GM03348 (cell line): ENCODE measurements at regions not wholly inside any gene's neighbourhood (a gene's known extent, or its start where the extent isn't known, plus 50 kb on each side); places are given as distances from the start of the nearest gene placed in this dataset.
"Not testable (repeated sequence)": the region's sequence is repeated elsewhere in the genome, so short reads cannot be mapped to it uniquely, and the experiment has no call there.

Source experiments
- DNase-seq: peaks from one replicate; pipeline ENCODE4 v3.0.0; 2012; ENCODE audit warnings: low spot score

DNA sequence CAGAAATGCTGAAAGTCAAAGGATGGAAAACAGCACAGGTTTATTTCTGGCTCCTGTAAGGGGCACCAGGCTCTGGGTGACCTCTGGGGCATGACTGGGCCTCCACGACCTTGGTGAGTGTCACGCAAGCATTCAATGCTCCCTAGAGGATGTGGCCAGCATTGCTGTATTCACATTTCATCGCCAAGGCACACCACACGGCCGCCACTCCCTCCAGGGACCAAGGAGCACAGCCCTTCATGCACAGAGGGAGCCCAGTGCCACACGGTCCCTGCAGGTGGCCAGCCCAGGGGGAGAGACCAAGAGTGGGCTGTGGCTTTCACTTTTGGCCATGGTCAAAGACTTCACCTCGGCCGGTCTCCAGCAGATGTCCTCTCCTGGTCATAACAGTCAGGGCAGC is 137.4 kb upstream of the TNRC6C start:
- no peak for DNase-seq

DNA sequence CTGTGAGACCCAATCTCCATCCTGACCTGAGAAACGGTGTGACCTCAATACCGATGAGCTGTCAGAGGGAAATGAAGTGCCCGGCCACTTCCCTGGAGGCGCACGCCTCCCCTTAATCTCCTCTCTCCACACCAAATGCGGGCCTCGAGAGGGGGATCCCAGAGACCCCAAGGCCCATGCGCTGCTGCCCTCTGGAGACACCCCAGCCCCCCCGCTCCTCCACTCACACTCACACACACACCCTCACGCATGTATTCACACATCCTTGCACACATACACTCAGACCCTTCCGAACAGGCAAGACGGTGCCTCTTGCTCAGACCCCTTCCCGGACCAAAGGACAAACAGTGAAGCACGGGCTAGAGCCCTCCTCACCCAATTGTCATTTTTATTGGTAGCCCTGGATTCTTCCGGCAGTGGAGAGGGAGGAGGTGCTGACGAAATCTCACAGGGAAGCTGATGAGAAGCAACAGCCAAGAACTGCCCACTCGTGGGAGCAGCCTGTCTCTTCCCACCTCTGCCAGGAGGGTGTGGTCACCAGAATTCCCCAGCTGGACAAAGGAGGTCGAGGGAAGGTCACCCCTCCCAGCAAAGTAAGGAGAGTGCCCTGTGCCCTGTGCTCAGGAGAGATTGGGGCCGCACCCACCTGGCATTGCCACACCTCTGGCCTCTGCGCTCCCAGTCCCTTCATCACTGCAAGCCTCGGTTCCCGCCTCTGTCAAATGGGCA is 136.0 kb upstream of the TNRC6C start:
- peak; percentile 80 for DNase-seq

DNA sequence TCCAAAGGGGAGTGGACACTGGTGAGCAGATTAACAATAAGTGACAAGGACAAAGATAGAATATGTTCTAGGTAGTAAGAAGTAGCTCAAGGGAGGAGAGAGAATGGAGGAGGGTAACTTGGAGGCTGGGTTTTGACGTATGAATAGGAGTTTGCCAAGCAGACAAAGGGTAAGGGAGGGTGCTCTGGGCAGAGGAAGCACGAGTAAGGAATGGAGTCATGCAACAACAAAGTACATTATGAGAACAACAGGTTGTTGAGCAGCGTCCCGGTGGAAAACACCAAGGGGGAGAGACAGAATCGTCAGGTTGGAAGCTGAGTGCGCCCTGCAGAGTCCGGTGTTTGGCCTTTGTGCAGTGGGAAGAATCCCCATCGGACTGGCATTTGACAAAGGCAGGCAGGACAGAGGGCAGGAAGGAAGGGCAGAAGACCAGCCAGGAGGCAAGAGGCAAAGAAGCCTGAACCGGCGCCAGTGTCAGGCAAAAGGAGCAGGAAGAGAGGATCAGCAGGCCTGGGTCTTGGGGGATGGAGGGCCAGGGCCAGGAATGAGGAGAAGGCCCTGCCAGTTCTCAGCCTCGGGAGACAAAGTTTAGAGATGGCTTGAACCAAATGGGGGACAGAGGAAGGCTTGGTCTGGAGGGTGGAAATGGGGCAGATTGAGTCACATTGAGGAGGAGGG is 134.3 kb upstream of the TNRC6C start:
- no peak for DNase-seq

DNA sequence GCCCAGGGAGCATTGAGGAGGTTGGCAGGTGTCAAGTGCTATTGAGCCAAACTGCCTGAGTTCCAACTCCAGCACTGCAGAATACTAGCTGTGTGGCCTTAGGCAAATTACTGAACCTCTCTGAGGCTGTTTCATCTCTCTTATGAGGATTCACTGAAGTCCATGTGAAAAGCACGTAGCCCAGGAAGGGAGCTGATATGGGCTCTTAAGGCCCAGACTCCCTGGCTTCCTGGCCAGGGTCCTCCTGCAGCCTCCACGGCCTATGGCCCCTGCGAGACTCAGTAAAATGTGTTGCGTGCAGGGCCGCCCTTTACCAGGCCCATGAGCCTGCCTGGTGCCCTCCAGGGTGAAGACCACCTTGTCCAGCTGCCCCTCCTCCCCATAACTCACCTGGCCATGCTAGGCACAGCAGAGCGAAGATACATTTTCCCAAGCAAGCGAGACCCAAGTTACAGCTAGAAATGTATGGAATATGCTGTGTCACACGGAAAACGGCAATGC is 133.7 kb upstream of the TNRC6C start:
- DNase-seq = no peak

DNA sequence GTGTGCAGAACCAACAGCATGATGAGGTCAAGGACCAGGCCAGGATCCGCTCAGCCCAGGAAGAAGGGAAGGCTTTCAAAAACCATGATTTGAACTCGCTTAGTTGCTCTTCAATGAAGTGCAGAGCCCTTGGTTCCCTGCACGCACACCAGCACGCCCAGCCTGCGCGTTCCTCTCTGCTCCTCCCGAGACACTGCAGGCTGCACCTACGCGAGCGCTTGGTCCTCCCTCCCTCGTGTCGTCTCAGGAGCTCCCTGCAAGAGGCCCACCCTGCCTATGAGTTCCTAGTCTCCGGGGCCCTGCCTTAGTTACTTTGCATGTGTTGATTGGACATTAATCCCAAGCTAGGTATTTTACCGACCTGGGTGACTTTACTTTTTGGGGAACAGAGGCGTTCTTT is 132.9 kb upstream of the TNRC6C start:
- DNase-seq = no peak

DNA sequence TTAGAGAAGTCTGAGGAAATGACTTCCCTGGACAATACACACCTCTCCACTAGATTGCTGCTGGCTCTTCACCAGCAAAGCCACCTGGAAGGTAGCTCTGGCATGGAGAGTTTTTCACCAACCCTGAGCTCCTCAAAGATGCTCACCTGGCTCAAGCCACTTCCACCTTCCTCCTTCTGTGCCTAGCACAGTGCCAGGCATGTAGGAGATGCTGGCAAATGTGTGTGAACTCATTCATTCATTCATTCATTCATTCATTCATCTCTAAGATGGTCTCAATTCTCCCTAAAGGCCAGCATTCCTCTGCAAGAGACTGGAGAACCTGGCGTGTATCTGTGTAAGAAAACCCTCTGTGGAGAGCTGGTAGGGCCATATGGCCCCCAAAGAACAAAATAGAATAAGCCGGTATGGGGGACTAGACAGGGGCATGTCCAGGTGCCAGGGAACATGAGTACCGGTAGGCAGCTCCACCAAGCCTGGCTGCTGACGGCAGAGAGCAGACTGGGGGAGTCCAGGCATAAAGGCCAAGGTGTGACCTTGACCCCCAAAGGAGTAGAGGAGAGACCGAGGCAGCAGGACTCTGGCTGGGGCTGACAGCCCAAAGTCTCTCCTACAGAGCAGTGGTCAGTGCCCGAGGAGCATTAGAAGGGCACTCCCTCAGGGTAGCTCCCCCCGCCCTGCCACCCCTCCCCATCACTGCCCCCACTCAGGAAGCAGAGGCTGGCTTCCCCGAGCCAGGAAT is 132.2 kb upstream of the TNRC6C start:
- no peak for DNase-seq

DNA sequence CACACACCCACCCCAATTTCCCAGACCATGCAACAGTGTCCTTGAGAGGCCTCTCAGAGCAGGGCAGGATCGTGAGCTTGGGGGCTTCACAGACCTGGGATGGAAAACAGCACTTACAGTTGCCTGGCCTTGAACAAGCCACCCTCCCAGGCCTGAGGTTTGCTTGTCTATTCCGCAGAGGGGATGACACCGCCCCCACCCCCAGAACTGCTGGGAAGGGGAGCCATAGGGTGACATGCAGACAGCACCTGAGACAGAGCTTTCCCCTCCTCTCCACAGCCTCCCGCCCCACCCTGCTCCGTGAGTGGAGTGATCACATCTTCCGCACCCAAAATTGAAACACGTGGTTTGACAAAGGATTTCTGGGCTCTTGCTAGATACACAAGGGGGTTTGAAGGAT is 131.5 kb upstream of the TNRC6C start:
- DNase-seq = no peak

DNA sequence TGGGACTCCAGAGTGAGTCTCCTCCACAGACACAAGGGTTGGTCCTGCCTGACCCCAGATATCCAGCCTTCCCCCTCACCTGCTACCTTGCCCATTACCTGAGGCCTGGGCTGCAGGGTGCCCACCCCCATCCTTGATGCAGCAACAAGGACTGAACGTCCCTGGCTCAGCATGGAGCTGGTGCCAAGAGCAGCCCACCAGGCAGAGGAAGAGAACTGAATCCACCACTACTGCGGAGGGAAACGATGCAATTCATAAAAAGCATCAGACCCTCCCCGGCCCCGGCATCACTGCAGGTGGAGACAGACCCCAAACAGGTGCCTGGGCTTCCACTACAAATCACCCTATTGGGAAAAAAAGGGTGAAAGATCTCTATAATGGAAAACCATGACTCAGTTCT is 131.0 kb upstream of the TNRC6C start:
- DNase-seq = no peak

DNA sequence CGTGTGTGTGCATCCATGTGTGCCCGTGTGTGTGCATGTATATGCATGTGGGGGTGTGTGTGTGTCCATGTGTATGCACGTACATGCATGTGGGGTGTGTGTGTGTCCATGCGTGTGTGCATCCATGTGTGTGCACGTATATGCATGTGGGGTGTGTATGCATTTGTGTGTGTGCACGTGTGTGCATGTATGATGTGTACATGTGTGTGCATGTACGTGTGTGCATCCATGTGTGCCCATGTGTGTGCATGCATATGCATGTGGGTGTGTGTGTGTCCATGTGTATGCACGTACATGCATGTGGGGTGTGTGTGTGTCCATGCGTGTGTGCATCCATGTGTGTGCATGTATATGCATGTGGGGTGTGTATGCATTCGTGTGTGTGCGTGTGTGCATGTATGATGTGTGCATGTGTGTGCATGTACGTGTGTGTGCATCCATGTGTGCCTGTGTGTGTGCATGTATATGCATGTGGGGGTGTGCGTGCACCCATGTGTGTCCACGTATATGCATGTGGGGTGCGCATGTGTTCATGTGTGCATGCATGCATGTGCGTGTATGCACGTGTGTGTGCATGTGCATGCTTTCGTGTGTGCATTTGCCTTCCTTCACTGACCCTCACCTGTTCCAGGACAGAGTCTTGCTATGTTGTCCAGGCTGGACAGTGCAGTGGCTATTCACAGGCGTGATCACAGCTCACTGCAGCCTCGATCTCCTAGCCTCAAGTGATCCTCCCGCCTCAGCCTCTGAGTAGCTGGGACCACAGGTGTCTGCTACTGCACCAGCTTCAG is 129.6 kb upstream of the TNRC6C start:
- no peak for DNase-seq

DNA sequence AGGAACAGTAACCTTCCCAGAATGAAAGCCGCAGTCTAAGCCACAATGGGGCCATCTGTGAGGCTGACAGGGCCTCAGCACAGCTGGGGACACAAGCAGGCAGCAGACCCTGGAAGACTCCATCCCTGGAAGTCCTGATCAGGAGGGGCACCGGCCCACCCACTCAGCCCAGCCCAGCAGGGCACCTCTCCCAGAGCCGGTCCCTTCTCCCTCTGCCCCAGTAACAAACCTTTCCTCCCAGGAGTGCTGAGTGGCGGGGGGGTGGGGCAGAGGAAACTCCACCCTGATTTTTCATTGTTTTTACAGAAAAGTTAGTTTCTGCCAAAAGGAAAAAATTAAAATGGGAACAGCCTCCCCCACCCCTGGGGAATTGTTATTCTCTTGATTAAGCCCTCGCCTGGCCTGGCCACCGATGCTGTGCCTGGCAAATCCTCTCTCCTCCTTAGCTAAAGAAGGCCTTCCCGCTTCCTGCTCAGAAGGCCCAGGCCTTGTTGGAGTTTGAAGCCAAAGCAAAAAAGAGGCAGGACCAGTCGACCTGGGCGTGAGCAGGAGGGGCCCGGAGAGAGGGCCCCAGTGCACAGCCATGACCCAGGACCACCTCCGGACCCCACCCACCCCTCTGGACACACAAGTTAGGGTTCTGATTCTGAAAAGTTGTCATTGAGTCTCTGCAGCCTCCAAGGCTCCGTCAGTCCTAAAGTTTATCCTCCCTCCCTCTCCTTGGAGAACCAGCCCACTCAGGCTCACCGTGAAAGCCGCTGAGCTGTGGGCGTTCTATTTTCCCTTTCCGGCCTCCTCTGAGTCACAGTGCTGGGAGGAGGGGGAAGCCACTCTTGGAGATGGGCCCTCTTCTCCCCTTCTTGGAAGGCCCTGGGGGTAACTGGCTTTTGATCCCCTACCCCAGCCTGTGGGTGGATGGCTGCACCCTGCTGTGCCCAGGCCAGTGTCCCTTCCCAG is 128.4 kb upstream of the TNRC6C start:
- DNase-seq = peak; percentile 90

DNA sequence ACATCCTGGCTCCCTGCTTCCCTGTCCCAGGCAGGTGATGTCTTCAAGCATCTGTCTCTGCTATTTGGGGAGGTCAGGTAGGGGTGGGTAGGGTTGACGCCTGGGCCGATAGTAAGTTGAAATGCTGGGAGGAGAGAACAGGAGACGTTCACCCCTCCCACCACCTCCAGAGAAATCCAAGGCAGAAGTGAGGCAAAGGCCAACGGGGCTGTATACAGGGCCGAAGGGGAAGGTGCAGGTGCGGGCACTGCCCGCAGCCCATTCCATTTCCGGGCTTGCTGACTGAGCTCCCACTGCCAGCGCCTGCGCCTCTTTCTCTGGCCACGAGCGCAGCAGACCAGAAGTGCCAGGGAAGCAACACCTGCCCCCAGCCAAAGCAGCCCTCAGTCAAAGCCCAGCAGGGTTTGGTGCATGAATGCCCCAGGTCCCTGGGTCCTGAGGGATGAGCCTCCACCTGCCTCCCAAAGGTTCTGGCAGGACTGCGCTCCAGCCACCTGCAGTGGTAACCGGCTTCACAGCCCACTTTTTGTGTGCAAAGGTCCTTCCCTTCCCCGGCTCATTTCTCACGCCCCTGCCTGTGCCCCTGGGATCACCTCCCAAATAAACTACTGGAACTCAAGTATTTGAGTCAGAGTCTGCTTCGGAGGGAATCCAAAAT is 127.6 kb upstream of the TNRC6C start:
- DNase-seq = no peak

DNA sequence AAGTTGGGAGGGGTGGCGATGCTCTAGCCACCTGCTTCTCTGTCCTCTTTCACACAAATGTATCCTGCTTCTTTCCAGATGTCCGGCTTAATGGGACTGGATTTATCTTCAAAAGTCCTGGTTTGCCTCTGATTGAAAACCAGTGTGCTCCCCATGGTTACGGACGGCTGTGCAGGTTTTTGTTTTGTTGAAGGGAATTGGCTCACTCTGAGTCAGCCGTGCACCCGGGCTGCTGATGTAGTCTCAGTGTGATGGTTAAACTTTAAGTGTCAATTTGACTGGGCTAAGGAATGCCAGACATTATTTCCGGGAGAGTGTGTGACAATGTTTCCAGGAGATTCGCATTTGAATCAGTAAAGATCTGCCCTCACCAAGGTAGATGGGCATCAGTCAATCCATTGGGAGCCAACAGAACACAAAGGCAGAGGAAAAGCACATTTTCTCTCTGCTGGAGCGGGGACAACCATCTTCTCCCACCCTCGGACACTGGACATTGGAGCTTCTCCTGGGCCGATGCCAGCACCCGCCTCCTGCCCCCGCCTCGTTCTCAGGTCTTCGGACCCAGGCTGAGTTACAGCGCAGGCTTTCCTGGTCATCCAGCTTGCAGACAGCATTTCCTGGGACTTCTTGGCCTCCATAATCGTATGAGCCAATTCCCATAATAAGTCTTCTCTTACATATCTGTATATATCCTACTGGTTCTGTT is 126.9 kb upstream of the TNRC6C start:
- peak; percentile 62 for DNase-seq

DNA sequence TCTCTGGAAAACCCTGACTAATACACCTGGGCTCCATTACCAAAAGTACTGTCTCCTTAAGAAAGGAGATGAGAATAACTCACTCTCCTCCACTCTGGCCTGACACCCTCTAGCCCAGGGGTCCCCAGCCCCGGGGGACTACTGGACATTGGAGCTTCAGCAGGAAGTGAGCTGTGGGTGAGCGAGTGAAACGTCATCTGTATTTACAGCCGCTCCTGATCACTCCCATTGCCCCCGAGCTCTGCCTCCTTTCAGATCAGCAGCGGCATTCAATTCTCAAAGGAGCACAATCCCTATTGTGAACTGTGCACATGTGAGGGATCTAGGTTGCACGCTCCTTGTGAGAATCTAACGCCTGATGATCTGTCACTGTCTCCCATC is 126.3 kb upstream of the TNRC6C start:
- no peak for DNase-seq

DNA sequence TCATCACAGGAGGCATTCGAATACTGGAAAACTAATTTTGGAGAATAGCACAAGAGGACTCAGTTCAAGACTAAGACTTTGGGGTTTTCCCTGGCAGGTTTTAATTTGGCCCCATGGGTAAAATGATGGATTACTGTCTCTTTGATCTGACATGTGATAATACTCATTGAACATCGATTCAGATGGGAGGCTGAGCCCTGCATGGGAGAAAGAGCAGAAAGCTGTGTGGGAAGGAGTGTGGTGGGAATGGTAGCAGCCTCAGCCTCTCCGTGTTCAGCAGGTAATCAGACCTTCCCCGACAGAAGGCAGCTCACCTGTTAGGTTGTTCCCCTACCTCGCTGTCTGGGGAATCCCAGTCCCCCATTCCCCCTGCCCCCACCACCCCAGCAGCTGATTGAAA is 124.7 kb upstream of the TNRC6C start:
- DNase-seq = no peak

DNA sequence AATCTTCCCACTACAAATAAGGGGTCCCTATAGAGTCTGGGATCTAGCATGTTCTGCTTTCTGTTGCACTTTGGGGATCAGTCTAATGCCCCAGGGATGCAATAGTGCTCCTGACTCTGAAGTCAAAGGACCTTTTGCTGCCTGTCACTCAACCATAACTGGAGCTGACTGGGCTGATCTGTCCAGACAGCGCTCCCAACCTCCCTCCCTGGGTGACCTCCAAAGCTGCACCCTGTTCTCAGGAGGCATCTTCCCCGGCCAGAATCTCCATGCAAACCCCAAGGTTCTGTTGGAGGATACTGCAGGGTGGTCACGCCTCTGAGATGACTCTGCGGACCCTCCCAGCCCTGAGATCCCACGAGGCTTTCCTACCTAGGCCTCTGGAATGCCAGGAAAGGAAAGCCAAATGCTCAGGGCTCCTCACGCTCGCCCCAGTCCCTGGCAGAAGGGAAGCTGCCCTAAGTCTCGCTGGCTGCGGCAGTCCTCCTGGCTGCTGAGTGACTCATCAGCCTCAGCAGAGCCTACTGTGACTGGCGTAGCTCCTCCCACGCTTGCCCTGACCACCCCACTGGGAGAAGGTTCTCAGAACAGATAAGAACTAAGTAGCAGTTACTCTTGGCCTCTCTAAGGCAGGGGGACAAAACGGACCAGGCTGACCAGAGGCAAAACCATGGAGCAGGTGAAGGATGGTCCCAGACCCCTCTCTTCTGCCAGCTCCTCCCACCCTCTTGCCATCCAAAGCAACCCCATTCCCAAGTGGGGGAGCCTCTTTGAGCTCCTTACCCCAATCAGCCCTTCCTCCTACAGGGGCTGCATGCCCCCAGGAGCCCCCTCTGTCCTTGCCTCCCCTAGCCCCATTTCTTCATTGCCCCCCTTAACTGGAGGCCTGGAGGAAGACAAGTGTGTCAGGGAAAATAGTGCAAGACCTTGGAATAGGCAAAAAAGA is 124.1 kb upstream of the TNRC6C start:
- DNase-seq = peak; percentile 84

DNA sequence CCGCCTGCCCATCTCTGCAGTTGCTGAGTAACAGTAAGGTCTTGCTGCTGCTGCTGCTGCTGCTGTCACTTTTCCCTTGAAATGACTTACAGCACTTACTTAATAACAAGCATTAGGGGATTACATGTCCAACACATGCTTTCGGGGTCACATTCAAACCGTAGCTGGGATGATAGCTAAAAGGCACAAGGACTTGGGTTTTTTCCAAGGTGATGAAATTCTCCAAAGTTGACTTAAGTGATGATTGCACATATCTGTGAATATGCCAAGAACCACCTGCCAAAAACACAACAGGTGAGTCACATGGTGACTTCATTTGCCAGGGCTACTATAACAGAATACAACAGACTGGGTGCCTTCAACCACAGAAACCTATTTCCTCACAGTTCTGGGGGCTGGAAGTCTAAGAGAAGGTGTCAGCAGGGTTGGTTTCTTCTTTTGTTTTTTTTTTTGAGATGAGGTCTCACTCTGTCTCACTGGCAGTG is 121.9 kb upstream of the TNRC6C start:
- DNase-seq = no peak

DNA sequence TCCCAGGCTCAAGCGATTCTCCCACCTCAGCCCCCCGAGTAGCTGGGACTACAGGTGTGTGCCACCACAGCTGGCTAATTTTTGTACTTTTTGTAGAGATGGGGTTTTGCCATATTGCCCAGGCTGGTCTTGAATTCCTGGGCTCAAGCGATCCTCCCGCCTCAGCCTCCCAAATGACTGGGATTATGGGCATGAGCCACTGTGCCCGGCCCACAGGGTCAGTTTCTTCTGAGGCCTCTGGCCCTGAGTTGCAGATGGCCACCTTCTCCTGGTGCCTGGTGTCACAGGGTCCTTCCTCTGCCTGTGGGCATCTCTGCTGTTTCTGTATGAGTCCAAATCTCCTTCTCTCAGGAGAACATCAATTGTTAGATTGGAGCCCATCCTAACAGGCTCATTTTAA is 121.4 kb upstream of the TNRC6C start:
- not testable (repeated sequence) for DNase-seq

DNA sequence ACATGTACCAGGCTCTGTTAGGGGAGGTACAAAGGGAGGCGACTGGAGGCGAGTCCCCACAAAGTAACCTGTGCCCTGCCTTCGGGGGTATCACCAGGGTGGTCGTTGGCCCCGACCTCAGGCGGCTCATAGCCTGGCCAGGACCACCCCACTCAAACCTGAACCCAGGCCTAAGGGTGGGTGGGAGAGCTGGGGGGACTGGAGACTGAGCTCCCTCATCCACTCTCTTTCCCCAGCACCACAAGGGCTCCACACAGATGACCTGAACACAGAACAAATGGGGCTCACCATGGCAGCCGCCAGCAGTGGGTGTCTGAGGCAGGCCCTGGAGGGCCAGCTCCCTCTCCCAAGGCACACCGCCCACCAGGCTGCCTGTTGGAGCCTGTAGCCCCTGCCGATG is 120.6 kb upstream of the TNRC6C start:
- no peak for DNase-seq
